ENCODE measurements at regions not wholly inside any gene's neighbourhood (a gene's known extent, or its start where the extent isn't known, plus 50 kb on each side); places are given as distances from the start of the nearest gene placed in this dataset.

GRCh38 chr9:134263596-134263995, 62.7 kb upstream of the RXRA start:
- Mint-ChIP-seq H3K27ac (peak overlapping the region in 1 of 7 donors; percentile 18), H3K36me3 (no peaks in the 10 kb centered on the region), H3K27me3 (peaks cover 11% of the 10 kb centered on the region in 2 donors), H3K4me1 (peaks cover 0 to 2% (median 0%) of the 10 kb centered on the region in 4 donors), H3K4me3 (no peak overlapping the region), H3K9me3 (peaks cover 0 to 2% (median 0%) of the 10 kb centered on the region in 8 donors)
- H3K9me3 ChIP-seq (ENCODE audit: control insufficient read depth in 1 of 2, low read length in 2 of 2), result no peaks in the 10 kb centered on the region
- no peaks in the 10 kb centered on the region for H3K4me1 ChIP-seq (ENCODE audit: insufficient read depth, low read length)
- intact Hi-C loops (cut with micrococcal nuclease), result no loop called here
- H3K4me3 ChIP-seq (ENCODE audit: low read length in 2 of 2), result no peak overlapping the region
- H3K27me3 ChIP-seq (ENCODE audit: insufficient read depth, low read length), result no peaks in the 10 kb centered on the region
- no peaks in the 10 kb centered on the region for H3K36me3 ChIP-seq (ENCODE audit: insufficient read depth, low read length)
- ChIA-PET CTCF (ENCODE audit: partially characterized antibody) (no interaction called here), POLR2A (ENCODE audit: partially characterized antibody) (no interaction called here)
- DNase-seq, result no peak
- no peak overlapping the region for H3K27ac ChIP-seq (ENCODE audit: low read depth, low read length)

- no peaks in the 10 kb centered on the region for H3K9me3 ChIP-seq (ENCODE audit: control insufficient read depth in 1 of 2, low read length in 2 of 2)
- intact Hi-C loops (cut with micrococcal nuclease), result no loop called here
- no peaks in the 10 kb centered on the region for H3K4me1 ChIP-seq (ENCODE audit: insufficient read depth, low read length)
- Mint-ChIP-seq H3K4me1 (peaks cover 0 to 2% (median 0%) of the 10 kb centered on the region in 4 donors), H3K9me3 (peaks cover 0 to 2% (median 0%) of the 10 kb centered on the region in 8 donors), H3K27me3 (peaks cover 11 to 12% of the 10 kb centered on the region in 2 donors), H3K27ac (no peak overlapping the region), H3K4me3 (no peak overlapping the region), H3K36me3 (no peaks in the 10 kb centered on the region)
- ChIA-PET CTCF (ENCODE audit: partially characterized antibody) (no interaction called here), POLR2A (ENCODE audit: partially characterized antibody) (no interaction called here)
- H3K36me3 ChIP-seq (ENCODE audit: insufficient read depth, low read length), result no peaks in the 10 kb centered on the region
- H3K4me3 ChIP-seq (ENCODE audit: low read length in 2 of 2), result no peak overlapping the region
- no peak for DNase-seq
- H3K27ac ChIP-seq (ENCODE audit: low read depth, low read length), result no peak overlapping the region
- H3K27me3 ChIP-seq (ENCODE audit: insufficient read depth, low read length), result no peaks in the 10 kb centered on the region
Measured at GRCh38 chr9:134264169-134264568, 62.1 kb upstream of the RXRA start.

- Histone ChIP-seq H3K36me3 (ENCODE audit: insufficient read depth, low read length) (no peaks in the 10 kb centered on the region), H3K4me3 (ENCODE audit: low read length in 2 of 2) (no peak overlapping the region), H3K27me3 (ENCODE audit: insufficient read depth, low read length) (no peaks in the 10 kb centered on the region), H3K4me1 (ENCODE audit: insufficient read depth, low read length) (no peaks in the 10 kb centered on the region), H3K27ac (ENCODE audit: low read depth, low read length) (no peak overlapping the region), H3K9me3 (ENCODE audit: control insufficient read depth in 1 of 2, low read length in 2 of 2) (no peaks in the 10 kb centered on the region)
- Mint-ChIP-seq H3K4me1 (peaks cover 0 to 2% (median 0%) of the 10 kb centered on the region in 4 donors), H3K27ac (no peak overlapping the region), H3K36me3 (no peaks in the 10 kb centered on the region), H3K4me3 (no peak overlapping the region), H3K9me3 (peaks cover 0 to 4% (median 0%) of the 10 kb centered on the region in 8 donors), H3K27me3 (peaks cover 11 to 14% of the 10 kb centered on the region in 2 donors)
- DNase-seq, result no peak
- ChIA-PET CTCF (ENCODE audit: partially characterized antibody) (no interaction called here), POLR2A (ENCODE audit: partially characterized antibody) (no interaction called here)
- intact Hi-C loops (cut with micrococcal nuclease), result no loop called here
Measured at GRCh38 chr9:134265078-134265477, 61.2 kb upstream of the RXRA start.

GRCh38 chr9:134266418-134266817, 59.8 kb upstream of the RXRA start:
- H3K27me3 Mint-ChIP-seq, result peaks cover 11 to 16% of the 10 kb centered on the region in 2 donors
- peaks cover 0 to 4% (median 0%) of the 10 kb centered on the region in 8 donors for H3K9me3 Mint-ChIP-seq
- intact Hi-C loops (cut with micrococcal nuclease), result no loop called here
- Histone ChIP-seq H3K36me3 (ENCODE audit: insufficient read depth, low read length) (no peaks in the 10 kb centered on the region), H3K9me3 (ENCODE audit: control insufficient read depth in 1 of 2, low read length in 2 of 2) (no peaks in the 10 kb centered on the region), H3K4me1 (ENCODE audit: insufficient read depth, low read length) (no peaks in the 10 kb centered on the region), H3K27ac (ENCODE audit: low read depth, low read length) (no peak overlapping the region), H3K4me3 (ENCODE audit: low read length in 2 of 2) (no peak overlapping the region), H3K27me3 (ENCODE audit: insufficient read depth, low read length) (no peaks in the 10 kb centered on the region)
- H3K4me3 Mint-ChIP-seq, result no peak overlapping the region
- no peak for DNase-seq
- ChIA-PET POLR2A (ENCODE audit: partially characterized antibody) (no interaction called here), CTCF (ENCODE audit: partially characterized antibody) (no interaction called here)
- no peak overlapping the region for H3K27ac Mint-ChIP-seq
- H3K36me3 Mint-ChIP-seq, result no peaks in the 10 kb centered on the region
- peaks cover 0 to 2% (median 0%) of the 10 kb centered on the region in 4 donors for H3K4me1 Mint-ChIP-seq

- no peaks in the 10 kb centered on the region for H3K36me3 ChIP-seq (ENCODE audit: insufficient read depth, low read length)
- Mint-ChIP-seq H3K4me1 (peaks cover 0 to 2% (median 0%) of the 10 kb centered on the region in 4 donors), H3K4me3 (no peak overlapping the region), H3K27ac (no peak overlapping the region), H3K36me3 (no peaks in the 10 kb centered on the region), H3K27me3 (peaks cover 11 to 17% of the 10 kb centered on the region in 2 donors), H3K9me3 (peaks cover 0 to 4% (median 0%) of the 10 kb centered on the region in 8 donors)
- H3K9me3 ChIP-seq (ENCODE audit: control insufficient read depth in 1 of 2, low read length in 2 of 2), result no peaks in the 10 kb centered on the region
- H3K4me3 ChIP-seq (ENCODE audit: low read length in 2 of 2), result no peak overlapping the region
- no peak for DNase-seq
- no peak overlapping the region for H3K27ac ChIP-seq (ENCODE audit: low read depth, low read length)
- no peaks in the 10 kb centered on the region for H3K4me1 ChIP-seq (ENCODE audit: insufficient read depth, low read length)
- intact Hi-C loops (cut with micrococcal nuclease), result no loop called here
- H3K27me3 ChIP-seq (ENCODE audit: insufficient read depth, low read length), result no peaks in the 10 kb centered on the region
- ChIA-PET CTCF (ENCODE audit: partially characterized antibody) (interaction anchor here (2.0 kb wide), 1 partner anchor 176 kb away, joined by 6 read pairs; no protein-coding TSS in a partner anchor), POLR2A (ENCODE audit: partially characterized antibody) (no interaction called here)
Measured at GRCh38 chr9:134267305-134267880, 58.9 kb upstream of the RXRA start.

GRCh38 chr9:134267881-134268724, 58.2 kb upstream of the RXRA start:
- Mint-ChIP-seq H3K27me3 (peaks cover 11 to 17% of the 10 kb centered on the region in 2 donors), H3K4me3 (no peak overlapping the region)
- H3K27ac ChIP-seq (ENCODE audit: low read depth, low read length), result no peak overlapping the region

GRCh38 chr9:134268747-134269146, 57.5 kb upstream of the RXRA start:
- Mint-ChIP-seq H3K27me3 (peaks cover 9 to 16% of the 10 kb centered on the region in 2 donors), H3K4me1 (peaks cover 0 to 2% (median 0%) of the 10 kb centered on the region in 4 donors), H3K27ac (no peak overlapping the region), H3K4me3 (no peak overlapping the region), H3K36me3 (no peaks in the 10 kb centered on the region), H3K9me3 (peaks cover 0 to 4% (median 0%) of the 10 kb centered on the region in 8 donors)
- Histone ChIP-seq H3K4me3 (ENCODE audit: low read length in 2 of 2) (no peak overlapping the region), H3K27ac (ENCODE audit: low read depth, low read length) (no peak overlapping the region), H3K36me3 (ENCODE audit: insufficient read depth, low read length) (no peaks in the 10 kb centered on the region), H3K4me1 (ENCODE audit: insufficient read depth, low read length) (no peaks in the 10 kb centered on the region), H3K9me3 (ENCODE audit: control insufficient read depth in 1 of 2, low read length in 2 of 2) (no peaks in the 10 kb centered on the region), H3K27me3 (ENCODE audit: insufficient read depth, low read length) (no peaks in the 10 kb centered on the region)
- POLR2A ChIA-PET (ENCODE audit: partially characterized antibody), result no interaction called here
- intact Hi-C loops (cut with micrococcal nuclease), result no loop called here
- DNase-seq, result no peak
- CTCF ChIA-PET (ENCODE audit: partially characterized antibody), result interaction anchor here (2.0 kb wide), 1 partner anchor 175 kb away, joined by 6 read pairs; no protein-coding TSS in a partner anchor

More at GRCh38 chr9:134267881-134268724, 58.2 kb upstream of the RXRA start:
- intact Hi-C loops (cut with micrococcal nuclease), result no loop called here
- ChIA-PET CTCF (ENCODE audit: partially characterized antibody) (interaction anchor here (2.0 kb wide), 1 partner anchor 175 kb away, joined by 6 read pairs; no protein-coding TSS in a partner anchor), POLR2A (ENCODE audit: partially characterized antibody) (no interaction called here)
- Histone ChIP-seq H3K27me3 (ENCODE audit: insufficient read depth, low read length) (no peaks in the 10 kb centered on the region), H3K4me1 (ENCODE audit: insufficient read depth, low read length) (no peaks in the 10 kb centered on the region), H3K4me3 (ENCODE audit: low read length in 2 of 2) (no peak overlapping the region), H3K9me3 (ENCODE audit: control insufficient read depth in 1 of 2, low read length in 2 of 2) (no peaks in the 10 kb centered on the region), H3K36me3 (ENCODE audit: insufficient read depth, low read length) (no peaks in the 10 kb centered on the region)
- DNase-seq, result no peak
- Mint-ChIP-seq H3K4me1 (peaks cover 0 to 2% (median 0%) of the 10 kb centered on the region in 4 donors), H3K36me3 (no peaks in the 10 kb centered on the region), H3K27ac (no peak overlapping the region), H3K9me3 (peaks cover 0 to 4% (median 0%) of the 10 kb centered on the region in 8 donors)

Data from CD4-positive, alpha-beta memory T cell (primary cell).